ENCODE measurements at regions not wholly inside any gene's neighbourhood (a gene's known extent, or its start where the extent isn't known, plus 50 kb on each side); places are given as distances from the start of the nearest gene placed in this dataset.
"Not testable (repeated sequence)": the region's sequence is repeated elsewhere in the genome, so short reads cannot be mapped to it uniquely, and the experiment has no call there.

- no peak for DNase-seq (ENCODE audit: low spot score)
- intact Hi-C loops (cut with DNase I) = no loop called here
Observed at GRCh38 chr6:80923816-80924215, 817.3 kb downstream of the BCKDHB start.

- DNase-seq (ENCODE audit: low spot score) = no peak
- intact Hi-C loops (cut with DNase I) = no loop called here
Observed at GRCh38 chr6:80922916-80923455, 816.5 kb downstream of the BCKDHB start.

GRCh38 chr6:80921861-80922460 is 815.5 kb downstream of the BCKDHB start:
- no peak for DNase-seq (ENCODE audit: low spot score)

DNA sequence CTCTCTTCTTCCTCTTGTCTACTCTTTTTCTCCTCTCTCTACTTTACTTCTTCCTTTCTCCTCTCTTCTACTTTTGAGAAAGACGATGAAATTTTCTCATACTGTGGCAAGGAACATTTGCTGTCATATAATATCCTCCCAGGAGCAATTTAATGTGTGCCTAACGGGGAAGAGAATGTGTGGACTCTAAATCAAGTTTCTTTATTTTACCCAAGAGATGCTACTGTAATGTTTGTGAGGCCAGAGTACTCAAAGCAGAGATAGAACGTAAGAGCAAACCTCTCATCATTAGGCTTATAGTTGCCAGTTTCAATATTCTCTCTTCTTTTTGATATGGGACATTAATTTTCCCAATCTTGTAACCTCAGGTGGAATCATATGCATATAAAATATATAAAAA is 801.4 kb downstream of the BCKDHB start:
- no peak for DNase-seq (ENCODE audit: low spot score)
- intact Hi-C loops (cut with DNase I) = no loop called here

More at GRCh38 chr6:80921861-80922460, 815.5 kb downstream of the BCKDHB start:
- intact Hi-C loops (cut with DNase I) = no loop called here

DNA sequence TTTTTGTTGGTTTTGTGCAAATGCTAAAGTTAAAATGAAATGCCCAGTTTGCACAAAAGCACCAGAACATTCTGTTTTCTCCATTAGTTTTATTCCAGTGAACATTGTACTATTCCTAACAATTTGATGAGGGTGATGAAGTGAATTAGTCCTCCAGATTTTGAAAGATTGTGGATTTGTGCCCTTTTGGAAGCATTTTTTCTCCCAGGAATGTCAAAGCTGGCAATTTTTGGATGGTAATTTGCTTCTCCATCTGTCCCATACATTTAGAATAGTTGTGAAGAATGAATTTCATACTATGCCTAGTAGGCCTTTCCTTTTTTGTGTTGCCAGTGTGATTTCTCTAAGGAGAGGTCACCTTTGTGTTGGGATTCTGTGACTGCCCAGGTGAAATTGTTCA is 797.2 kb downstream of the BCKDHB start:
- DNase-seq (ENCODE audit: low spot score) = no peak
- intact Hi-C loops (cut with DNase I) = no loop called here

GRCh38 chr6:80886475-80886874 is 780.0 kb downstream of the BCKDHB start:
- no peak for DNase-seq (ENCODE audit: low spot score)
- intact Hi-C loops (cut with DNase I) = no loop called here

- intact Hi-C loops (cut with DNase I) = no loop called here
- no peak for DNase-seq (ENCODE audit: low spot score)
Observed at GRCh38 chr6:80872951-80873308, 766.5 kb downstream of the BCKDHB start.

DNA sequence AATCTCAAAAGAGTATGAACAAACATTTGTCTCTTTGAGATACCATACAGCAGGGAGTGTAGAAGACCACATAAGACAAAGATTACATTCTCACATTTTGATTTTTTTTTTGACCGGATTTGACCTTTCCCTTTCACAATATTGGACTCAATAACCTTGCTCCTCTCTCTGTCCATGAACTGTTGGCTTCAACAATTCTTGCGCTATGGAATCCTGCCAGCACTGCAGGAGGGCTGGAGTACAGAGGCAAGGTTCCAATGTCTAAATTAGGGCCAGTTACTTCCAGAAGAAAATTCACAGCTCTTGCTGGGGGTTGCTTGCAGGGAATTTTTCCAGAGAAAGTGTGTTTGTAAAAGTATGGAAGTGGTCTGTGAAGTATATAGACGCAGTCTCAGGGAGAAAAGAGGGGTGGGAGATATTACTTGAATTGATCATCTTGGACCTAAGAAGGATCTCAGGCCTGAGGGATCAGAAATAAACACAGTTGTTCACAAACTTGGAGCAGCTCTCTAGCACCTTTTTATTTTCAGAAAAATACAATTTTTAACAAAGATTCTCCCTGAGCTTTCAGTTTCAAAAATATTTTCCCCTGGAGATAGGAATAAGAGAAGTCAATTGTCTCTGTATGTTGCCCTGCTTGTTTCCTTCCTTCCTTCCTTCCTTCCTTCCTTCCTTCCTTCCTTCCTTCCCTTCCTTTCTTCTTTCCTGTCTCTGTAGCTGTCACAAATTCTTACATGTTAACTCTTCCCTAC is 765.9 kb downstream of the BCKDHB start:
- peak; percentile 40 for DNase-seq (ENCODE audit: low spot score)
- intact Hi-C loops (cut with DNase I) = no loop called here

DNA sequence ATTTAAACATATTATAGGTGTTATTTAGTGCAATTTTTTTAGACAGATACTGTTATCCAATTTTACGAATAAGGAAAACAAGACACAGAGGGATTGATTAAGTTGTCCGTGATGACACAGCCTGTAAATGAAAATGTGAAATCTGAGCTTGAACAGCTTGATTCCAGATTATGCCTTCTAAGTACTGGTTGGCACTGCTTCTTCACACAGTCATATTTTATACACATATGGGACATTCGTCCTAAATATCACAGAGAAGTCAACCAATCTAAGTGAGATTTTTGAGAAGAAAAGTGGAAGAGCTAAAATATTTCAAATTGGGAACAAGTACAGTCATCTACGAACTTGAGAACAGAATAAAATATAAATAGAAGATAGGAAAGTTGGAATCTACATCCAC is 756.3 kb downstream of the BCKDHB start:
- no peak for DNase-seq (ENCODE audit: low spot score)
- intact Hi-C loops (cut with DNase I) = no loop called here

GRCh38 chr6:80860107-80860506 is 753.6 kb downstream of the BCKDHB start:
- no peak for DNase-seq (ENCODE audit: low spot score)
- intact Hi-C loops (cut with DNase I) = no loop called here

GRCh38 chr6:80847973-80848372 is 741.5 kb downstream of the BCKDHB start:
- intact Hi-C loops (cut with DNase I) = not testable (repeated sequence)
- DNase-seq (ENCODE audit: low spot score) = peak; percentile 66

DNA sequence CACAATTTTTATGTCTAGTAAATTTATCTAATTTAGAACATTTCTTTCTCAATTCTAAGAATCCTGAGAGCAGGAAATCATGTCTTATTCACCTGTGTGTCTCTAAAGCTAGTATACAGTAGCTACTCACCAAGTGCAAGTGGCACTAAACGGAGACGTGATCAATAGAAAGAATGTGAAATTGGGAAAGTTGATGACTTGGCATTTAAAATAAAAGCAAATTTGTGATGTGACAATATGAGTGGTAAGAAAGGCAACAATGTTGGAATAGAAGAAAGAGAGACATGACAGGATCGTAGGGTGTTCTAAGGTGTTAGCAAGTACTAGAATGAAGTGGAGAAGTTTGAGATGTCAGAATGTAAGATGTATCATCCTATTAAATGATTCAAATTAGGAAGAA is 725.9 kb downstream of the BCKDHB start:
- intact Hi-C loops (cut with DNase I) = no loop called here
- no peak for DNase-seq (ENCODE audit: low spot score)

DNA sequence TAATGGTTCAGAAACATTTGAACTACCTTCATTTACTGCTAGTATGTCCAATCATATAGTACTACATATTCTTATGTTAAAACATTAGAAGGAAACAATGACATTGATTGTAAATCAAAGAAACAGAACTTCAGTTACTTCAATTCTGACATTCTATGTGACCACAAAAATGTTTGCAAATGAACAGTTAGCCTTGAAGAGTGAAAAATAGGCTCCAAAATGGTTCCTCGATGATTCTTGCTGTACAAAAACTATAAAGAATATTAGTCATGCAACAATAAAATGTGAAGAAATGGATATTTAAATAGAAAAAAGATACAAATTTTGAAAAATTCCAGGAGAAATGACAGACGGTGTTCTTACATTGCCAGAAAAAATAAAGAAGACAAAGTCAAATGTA is 686.9 kb downstream of the BCKDHB start:
- DNase-seq (ENCODE audit: low spot score) = no peak
- intact Hi-C loops (cut with DNase I) = no loop called here

GRCh38 chr6:80792151-80792550 is 685.7 kb downstream of the BCKDHB start:
- intact Hi-C loops (cut with DNase I) = no loop called here
- DNase-seq (ENCODE audit: low spot score) = no peak

DNA sequence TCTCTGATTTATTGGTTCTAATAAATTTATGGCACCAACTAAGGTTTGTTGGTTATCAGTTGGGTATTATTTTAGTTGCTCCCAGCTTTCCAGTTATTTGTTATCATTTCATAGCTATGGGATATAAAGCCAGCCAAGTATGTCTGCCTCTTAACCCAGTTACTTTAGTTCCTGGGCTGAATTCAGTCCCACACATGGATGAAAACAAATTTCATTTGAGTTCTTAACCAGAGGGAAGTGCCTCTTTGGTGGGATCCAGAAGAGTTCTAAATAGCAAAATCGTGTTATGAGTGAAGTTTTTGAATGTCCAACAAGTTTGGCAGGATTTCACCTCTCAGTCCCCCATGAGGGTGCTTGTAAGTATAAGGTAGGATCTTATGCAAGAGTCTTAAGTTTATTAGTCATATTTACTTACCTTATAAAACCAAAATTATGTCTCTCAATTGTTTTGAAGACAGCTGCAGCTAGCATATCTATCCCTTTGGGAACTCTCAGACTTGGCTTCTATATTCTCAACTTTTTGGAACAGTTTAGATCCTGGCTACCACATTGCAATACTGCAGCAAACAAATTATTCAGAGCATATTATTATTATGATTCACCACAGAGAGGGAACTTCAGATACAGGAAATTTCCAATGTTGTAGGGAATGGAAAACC is 683.6 kb downstream of the BCKDHB start:
- intact Hi-C loops (cut with DNase I) = loop anchor here in 1 of 2 donors (5.0 kb wide), 1 partner anchor 557 kb away; no protein-coding TSS in a partner anchor
- no peak for DNase-seq (ENCODE audit: low spot score)

- DNase-seq (ENCODE audit: low spot score); intact Hi-C loops (cut with DNase I): not testable (repeated sequence)
Observed at GRCh38 chr6:80783271-80783670, 676.8 kb downstream of the BCKDHB start.

GRCh38 chr6:80771941-80772340 is 665.5 kb downstream of the BCKDHB start:
- DNase-seq (ENCODE audit: low spot score) = no peak
- intact Hi-C loops (cut with DNase I) = no loop called here

- intact Hi-C loops (cut with DNase I) = no loop called here
- DNase-seq (ENCODE audit: low spot score) = no peak
Observed at GRCh38 chr6:80769106-80769505, 662.6 kb downstream of the BCKDHB start.

DNA sequence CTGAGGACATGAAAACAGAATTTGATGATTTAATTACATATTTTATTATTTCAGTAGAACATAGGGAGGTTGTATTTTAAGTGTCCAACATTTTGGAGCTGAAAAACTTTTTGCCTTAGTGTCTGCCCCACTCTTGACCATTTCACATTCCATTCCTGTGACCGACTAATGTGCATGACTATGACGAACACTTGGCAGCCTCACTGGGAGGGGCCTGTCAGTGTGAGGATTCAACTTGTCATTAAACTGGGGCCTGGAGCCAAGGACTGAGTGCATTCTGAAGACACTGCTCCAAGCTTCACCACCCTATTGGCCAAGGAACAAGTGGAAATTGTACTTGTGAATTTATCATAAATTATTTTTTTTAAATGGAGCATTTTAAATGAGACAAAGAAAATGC is 661.3 kb downstream of the BCKDHB start:
- intact Hi-C loops (cut with DNase I) = no loop called here
- peak; percentile 91 for DNase-seq (ENCODE audit: low spot score)

GRCh38 chr6:80744213-80744612 is 637.7 kb downstream of the BCKDHB start:
- intact Hi-C loops (cut with DNase I) = no loop called here
- no peak for DNase-seq (ENCODE audit: low spot score)
